ENCODE measurements at regions not wholly inside any gene's neighbourhood (a gene's known extent, or its start where the extent isn't known, plus 50 kb on each side); places are given as distances from the start of the nearest gene placed in this dataset.

DNA sequence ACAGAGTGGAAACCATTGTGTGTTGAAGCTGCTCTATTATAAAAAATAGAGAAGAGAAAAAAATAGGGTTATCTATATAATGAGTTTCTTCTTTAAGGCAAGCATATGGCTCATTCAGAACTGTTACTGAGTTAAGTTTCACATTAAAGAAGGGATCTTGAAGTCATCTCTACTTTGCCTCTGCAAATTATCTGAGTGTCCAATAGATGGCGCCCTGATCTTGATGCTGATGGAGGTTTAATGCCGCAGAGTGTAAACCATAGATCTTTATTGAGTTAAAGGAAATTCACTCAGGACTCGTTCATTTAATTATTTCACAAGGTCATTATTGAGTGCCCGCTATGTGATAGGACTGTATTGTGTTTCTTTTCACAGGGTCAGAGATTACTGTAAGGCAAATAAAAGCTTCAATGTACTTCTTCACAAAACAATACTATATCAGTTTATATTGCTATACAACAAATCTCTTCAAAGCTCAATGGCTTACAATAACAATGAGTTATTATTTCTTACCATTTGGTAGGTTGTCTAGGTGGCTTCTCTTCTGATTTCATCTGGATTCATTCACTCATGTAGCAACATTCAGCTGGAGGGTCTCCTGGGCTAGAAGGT is 171.4 kb downstream of the NSUN3 start:
- DNase-seq: peak; percentile 7
- Histone ChIP-seq H3K79me2 (ENCODE audit: insufficient read depth, low read length) (no peaks in the 10 kb centered on the region), H3K9ac (ENCODE audit: low read depth, low read length) (no peak overlapping the region), H3K36me3 (ENCODE audit: insufficient read depth, low read length) (no peaks in the 10 kb centered on the region), H4K20me1 (ENCODE audit: insufficient read depth, low read length) (no peaks in the 10 kb centered on the region), H3K4me2 (ENCODE audit: insufficient read depth, low read length) (no peak overlapping the region), H3K4me1 (ENCODE audit: insufficient read depth, low read length) (no peaks in the 10 kb centered on the region), H3K4me3 (ENCODE audit: low read depth in 1 of 2, low read length in 2 of 2) (no peak overlapping the region), H3K27ac (ENCODE audit: low read length) (no peak overlapping the region), H3K9me3 (ENCODE audit: insufficient read depth, low read length, severe bottlenecking) (no peaks in the 10 kb centered on the region), H2AFZ (ENCODE audit: low read depth, low read length) (no peak overlapping the region), H3K27me3 (ENCODE audit: insufficient read depth, low read length, poor library complexity) (no peaks in the 10 kb centered on the region)
- ATAC-seq (ENCODE audit: insufficient read depth, low read depth): peak; percentile 57; the same call in 1 of the 3 replicates
- no peak for TF ChIP-seq EZH2 (IDR thresholded peaks at IDR 0.05; ENCODE audit: borderline replicate concordance, low read depth, low read length, severe bottlenecking)
- TF ChIP-seq, protein P1, sequence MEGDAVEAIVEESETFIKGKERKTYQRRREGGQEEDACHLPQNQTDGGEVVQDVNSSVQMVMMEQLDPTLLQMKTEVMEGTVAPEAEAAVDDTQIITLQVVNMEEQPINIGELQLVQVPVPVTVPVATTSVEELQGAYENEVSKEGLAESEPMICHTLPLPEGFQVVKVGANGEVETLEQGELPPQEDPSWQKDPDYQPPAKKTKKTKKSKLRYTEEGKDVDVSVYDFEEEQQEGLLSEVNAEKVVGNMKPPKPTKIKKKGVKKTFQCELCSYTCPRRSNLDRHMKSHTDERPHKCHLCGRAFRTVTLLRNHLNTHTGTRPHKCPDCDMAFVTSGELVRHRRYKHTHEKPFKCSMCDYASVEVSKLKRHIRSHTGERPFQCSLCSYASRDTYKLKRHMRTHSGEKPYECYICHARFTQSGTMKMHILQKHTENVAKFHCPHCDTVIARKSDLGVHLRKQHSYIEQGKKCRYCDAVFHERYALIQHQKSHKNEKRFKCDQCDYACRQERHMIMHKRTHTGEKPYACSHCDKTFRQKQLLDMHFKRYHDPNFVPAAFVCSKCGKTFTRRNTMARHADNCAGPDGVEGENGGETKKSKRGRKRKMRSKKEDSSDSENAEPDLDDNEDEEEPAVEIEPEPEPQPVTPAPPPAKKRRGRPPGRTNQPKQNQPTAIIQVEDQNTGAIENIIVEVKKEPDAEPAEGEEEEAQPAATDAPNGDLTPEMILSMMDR (IDR thresholded peaks at IDR 0.05; ENCODE audit: borderline replicate concordance, extremely low read depth, low read length, poor library complexity, severe bottlenecking): peak; percentile 73

GRCh38 chr3:94241986-94242385 is 179.1 kb downstream of the NSUN3 start:
- Histone ChIP-seq H3K4me3 (ENCODE audit: low read depth in 1 of 2, low read length in 2 of 2) (no peak overlapping the region), H3K4me2 (ENCODE audit: insufficient read depth, low read length) (no peak overlapping the region), H3K9ac (ENCODE audit: low read depth, low read length) (no peak overlapping the region), H3K36me3 (ENCODE audit: insufficient read depth, low read length) (no peaks in the 10 kb centered on the region), H3K79me2 (ENCODE audit: insufficient read depth, low read length) (no peaks in the 10 kb centered on the region), H3K27ac (ENCODE audit: low read length) (no peak overlapping the region), H2AFZ (ENCODE audit: low read depth, low read length) (no peak overlapping the region), H4K20me1 (ENCODE audit: insufficient read depth, low read length) (no peaks in the 10 kb centered on the region), H3K4me1 (ENCODE audit: insufficient read depth, low read length) (no peaks in the 10 kb centered on the region), H3K27me3 (ENCODE audit: insufficient read depth, low read length, poor library complexity) (no peaks in the 10 kb centered on the region), H3K9me3 (ENCODE audit: insufficient read depth, low read length, severe bottlenecking) (no peaks in the 10 kb centered on the region)
- DNase-seq (no peak), ATAC-seq (ENCODE audit: insufficient read depth, low read depth) (no peak)
- TF ChIP-seq, protein P1 (IDR thresholded peaks at IDR 0.05; ENCODE audit: borderline replicate concordance, extremely low read depth, low read length, poor library complexity, severe bottlenecking): no peak
- TF ChIP-seq EZH2 (IDR thresholded peaks at IDR 0.05; ENCODE audit: borderline replicate concordance, low read depth, low read length, severe bottlenecking): no peak

GRCh38 chr3:94246171-94246570 is 183.3 kb downstream of the NSUN3 start:
- no peaks in the 10 kb centered on the region for H3K9me3 ChIP-seq (ENCODE audit: insufficient read depth, low read length, severe bottlenecking)
- no peak overlapping the region for H3K4me2 ChIP-seq (ENCODE audit: insufficient read depth, low read length)
- no peak for ATAC-seq (ENCODE audit: insufficient read depth, low read depth)
- no peaks in the 10 kb centered on the region for H3K36me3 ChIP-seq (ENCODE audit: insufficient read depth, low read length)
- TF ChIP-seq, protein P1 (IDR thresholded peaks at IDR 0.05; ENCODE audit: borderline replicate concordance, extremely low read depth, low read length, poor library complexity, severe bottlenecking): no peak
- no peak for TF ChIP-seq EZH2 (IDR thresholded peaks at IDR 0.05; ENCODE audit: borderline replicate concordance, low read depth, low read length, severe bottlenecking)
- H2AFZ ChIP-seq (ENCODE audit: low read depth, low read length): no peak overlapping the region
- no peaks in the 10 kb centered on the region for H3K4me1 ChIP-seq (ENCODE audit: insufficient read depth, low read length)
- no peaks in the 10 kb centered on the region for H3K79me2 ChIP-seq (ENCODE audit: insufficient read depth, low read length)
- no peak overlapping the region for H3K4me3 ChIP-seq (ENCODE audit: low read depth in 1 of 2, low read length in 2 of 2)
- H4K20me1 ChIP-seq (ENCODE audit: insufficient read depth, low read length): no peaks in the 10 kb centered on the region
- H3K27ac ChIP-seq (ENCODE audit: low read length): no peak overlapping the region
- no peak for DNase-seq
- H3K27me3 ChIP-seq (ENCODE audit: insufficient read depth, low read length, poor library complexity): no peaks in the 10 kb centered on the region
- H3K9ac ChIP-seq (ENCODE audit: low read depth, low read length): no peak overlapping the region

Measured in DND-41 (cell line).